ENCODE measurements at regions not wholly inside any gene's neighbourhood (a gene's known extent, or its start where the extent isn't known, plus 50 kb on each side); places are given as distances from the start of the nearest gene placed in this dataset.
A peak's percentile ranks its signal among the peaks of the same experiment; 100 is the strongest.

DNA sequence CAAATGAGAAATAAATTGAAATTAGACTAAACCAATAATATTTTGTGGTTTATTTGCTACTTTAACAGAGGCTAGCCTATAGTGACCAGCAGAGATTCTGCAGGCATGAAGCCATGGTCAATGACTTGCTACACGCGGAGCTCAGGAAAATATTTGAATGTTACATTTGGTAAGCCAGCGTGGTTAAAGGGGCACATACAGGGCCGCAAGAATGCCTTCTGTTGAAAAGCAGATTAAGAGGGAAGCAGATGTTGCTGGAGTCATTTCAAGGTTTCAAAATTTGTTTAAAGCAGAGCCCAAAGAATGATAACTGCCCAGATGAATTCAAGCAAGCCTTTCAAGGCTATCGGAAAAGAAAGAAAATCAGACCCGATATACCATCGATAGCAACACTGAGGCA is 294.3 kb upstream of the MAN1A1 start:
- in situ Hi-C loops (cut with HindIII; ENCODE audit: low sequenced_read_pairs), result no loop called here
- H3K4me3 ChIP-seq (ENCODE audit: low read depth, low read length), result no peak overlapping the region
- TF ChIP-seq, protein P1, sequence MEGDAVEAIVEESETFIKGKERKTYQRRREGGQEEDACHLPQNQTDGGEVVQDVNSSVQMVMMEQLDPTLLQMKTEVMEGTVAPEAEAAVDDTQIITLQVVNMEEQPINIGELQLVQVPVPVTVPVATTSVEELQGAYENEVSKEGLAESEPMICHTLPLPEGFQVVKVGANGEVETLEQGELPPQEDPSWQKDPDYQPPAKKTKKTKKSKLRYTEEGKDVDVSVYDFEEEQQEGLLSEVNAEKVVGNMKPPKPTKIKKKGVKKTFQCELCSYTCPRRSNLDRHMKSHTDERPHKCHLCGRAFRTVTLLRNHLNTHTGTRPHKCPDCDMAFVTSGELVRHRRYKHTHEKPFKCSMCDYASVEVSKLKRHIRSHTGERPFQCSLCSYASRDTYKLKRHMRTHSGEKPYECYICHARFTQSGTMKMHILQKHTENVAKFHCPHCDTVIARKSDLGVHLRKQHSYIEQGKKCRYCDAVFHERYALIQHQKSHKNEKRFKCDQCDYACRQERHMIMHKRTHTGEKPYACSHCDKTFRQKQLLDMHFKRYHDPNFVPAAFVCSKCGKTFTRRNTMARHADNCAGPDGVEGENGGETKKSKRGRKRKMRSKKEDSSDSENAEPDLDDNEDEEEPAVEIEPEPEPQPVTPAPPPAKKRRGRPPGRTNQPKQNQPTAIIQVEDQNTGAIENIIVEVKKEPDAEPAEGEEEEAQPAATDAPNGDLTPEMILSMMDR (IDR thresholded peaks at IDR 0.05; ENCODE audit: low read depth, low read length, missing control alignments), result no peak
- DNase-seq (ENCODE audit: low read depth), result no peak

DNA sequence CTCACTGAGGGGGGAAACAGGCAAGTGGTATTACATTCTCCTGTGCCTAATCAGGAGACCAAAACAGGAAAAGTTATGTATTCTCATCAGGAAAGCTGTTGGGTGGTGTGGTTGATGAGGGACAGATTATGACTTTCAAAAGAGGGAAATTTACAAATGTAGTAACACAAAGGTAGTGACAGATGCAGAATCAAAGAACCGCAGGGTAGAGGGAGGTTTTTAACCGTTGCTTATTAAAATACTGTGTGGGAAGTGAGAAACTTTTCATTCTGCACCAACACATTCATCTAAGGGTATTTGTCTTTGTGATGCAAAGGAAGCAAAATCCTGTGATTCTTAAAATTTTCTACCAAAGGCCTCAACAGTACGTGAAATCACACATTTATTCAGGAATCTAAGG is 288.2 kb upstream of the MAN1A1 start:
- in situ Hi-C loops (cut with HindIII; ENCODE audit: low sequenced_read_pairs), result no loop called here
- TF ChIP-seq, protein P1 (IDR thresholded peaks at IDR 0.05; ENCODE audit: low read depth, low read length, missing control alignments), result no peak

DNA sequence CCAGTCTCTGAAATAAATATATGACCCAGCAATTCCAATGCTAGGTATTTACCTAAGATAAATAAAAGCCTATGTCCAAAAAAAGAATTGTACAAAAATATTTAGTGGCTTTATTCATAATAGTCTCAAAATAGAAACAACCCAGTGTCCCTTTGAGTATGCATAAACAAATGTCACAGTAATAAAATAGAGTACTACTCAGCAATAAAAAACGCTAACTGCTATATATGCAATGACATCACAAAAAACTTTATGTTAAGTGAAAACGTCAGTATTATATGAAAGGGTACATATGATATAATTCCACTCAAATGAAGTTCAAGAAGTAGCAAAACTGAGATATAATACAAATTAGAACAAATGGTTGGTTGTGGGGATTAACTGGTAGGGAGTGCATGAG is 286.5 kb upstream of the MAN1A1 start:
- TF ChIP-seq, protein P1 (IDR thresholded peaks at IDR 0.05; ENCODE audit: low read depth, low read length, missing control alignments), result no peak
- H3K4me3 ChIP-seq (ENCODE audit: low read depth, low read length), result no peak overlapping the region
- in situ Hi-C loops (cut with HindIII; ENCODE audit: low sequenced_read_pairs), result no loop called here
- DNase-seq (ENCODE audit: low read depth), result no peak

More for the DNA sequence above, 288.2 kb upstream of the MAN1A1 start:
- H3K4me3 ChIP-seq (ENCODE audit: low read depth, low read length), result no peak overlapping the region
- no peak for DNase-seq (ENCODE audit: low read depth)

DNA sequence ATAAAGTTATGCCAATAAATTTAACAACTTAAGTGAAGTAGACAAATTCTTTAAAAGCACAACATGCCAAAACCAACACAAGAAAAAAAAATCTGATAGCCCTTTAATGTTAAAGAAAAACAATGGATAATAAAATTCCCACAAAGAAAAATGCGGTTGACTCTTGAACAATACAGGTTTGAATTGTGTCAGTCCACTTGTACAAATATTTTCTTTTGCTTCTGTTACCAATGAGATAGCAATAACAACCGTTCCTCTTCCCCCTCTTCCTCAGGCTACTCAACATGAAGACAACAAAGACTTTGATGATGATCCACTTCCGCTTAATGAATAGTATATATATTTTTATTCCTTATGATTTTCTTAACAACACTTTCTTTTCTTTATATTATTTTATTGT is 283.9 kb upstream of the MAN1A1 start:
- DNase-seq (ENCODE audit: low read depth), result no peak
- TF ChIP-seq, protein P1 (IDR thresholded peaks at IDR 0.05; ENCODE audit: low read depth, low read length, missing control alignments), result no peak
- in situ Hi-C loops (cut with HindIII; ENCODE audit: low sequenced_read_pairs), result no loop called here
- no peak overlapping the region for H3K4me3 ChIP-seq (ENCODE audit: low read depth, low read length)

DNA sequence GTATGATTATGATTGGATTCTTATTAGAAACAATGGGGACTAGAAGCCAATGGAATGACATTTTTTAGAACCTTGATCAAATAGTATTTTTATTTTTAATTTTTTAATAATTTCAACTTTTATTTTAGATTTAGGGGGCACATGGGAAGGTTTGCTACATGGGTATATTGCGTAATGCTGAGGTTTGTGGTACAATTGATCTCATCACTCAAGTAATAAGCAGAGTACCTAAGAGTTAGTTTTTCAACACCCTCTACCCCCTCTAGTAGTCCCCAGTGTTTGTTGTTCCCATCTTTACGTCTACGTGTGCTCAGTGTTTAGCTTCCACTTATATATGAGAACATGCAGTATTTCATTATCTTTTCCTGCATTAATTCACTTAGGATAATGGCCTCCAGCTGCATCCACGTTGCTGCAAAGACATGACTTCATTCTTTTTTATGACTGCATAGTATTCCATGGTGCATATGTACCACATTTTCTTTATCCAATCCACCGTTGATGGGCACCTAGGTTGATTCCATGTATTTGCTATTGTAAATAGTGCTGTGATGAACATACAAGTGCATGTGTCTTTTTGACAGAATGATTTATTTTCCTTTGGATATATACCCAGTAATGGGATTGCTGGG is 281.1 kb upstream of the MAN1A1 start:
- DNase-seq (ENCODE audit: low read depth), result no peak
- H3K4me3 ChIP-seq (ENCODE audit: low read depth, low read length), result no peak overlapping the region
- in situ Hi-C loops (cut with HindIII; ENCODE audit: low sequenced_read_pairs), result no loop called here
- TF ChIP-seq, protein P1 (IDR thresholded peaks at IDR 0.05; ENCODE audit: low read depth, low read length, missing control alignments), result no peak

DNA sequence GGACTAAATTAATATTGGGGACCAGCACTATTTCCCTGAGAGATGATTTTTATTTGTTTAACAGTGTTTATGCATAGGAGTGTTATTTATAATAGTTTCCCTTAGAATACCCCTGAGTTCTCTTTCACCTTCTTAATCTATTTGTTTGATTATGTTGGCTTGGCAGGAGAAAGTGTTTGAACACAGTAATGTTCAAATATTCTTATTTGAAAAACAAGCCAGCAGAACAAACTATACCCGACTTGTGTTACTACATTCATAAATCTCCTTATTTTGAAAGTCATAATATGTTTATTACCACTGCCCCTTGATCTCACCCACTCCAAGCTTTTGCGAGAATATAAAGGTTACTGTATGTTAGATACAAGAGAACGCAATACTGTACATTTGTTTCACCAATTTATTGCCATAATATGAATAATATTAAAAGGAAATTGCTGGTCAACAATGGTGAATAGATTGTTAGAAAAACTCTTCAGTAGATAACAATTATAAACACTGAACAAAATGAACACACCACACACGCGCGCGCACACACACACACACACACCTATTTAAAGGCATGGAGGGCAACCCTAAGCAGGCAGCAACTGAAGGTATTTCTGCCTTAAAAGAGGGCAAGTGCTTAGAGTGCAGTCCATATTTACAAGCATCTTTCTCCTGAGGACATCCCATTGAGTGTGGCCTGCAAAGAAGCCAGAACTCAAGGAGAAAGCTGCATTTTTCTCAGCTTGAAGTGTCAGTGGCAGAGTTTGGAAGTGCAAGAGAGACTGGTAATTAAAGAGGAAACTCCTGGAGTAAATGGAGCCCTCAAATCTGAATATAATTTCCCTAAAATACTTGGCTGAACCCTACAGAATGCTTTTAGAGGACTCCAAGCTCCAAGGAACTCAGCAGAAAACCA is 279.4 kb upstream of the MAN1A1 start:
- in situ Hi-C loops (cut with HindIII; ENCODE audit: low sequenced_read_pairs), result no loop called here
- TF ChIP-seq, protein P1 (IDR thresholded peaks at IDR 0.05; ENCODE audit: low read depth, low read length, missing control alignments), result peak; percentile 13
- H3K4me3 ChIP-seq (ENCODE audit: low read depth, low read length), result no peak overlapping the region
- no peak for DNase-seq (ENCODE audit: low read depth)
